CD4-positive, alpha-beta memory T cell (primary cell): ENCODE measurements at regions not wholly inside any gene's neighbourhood (a gene's known extent, or its start where the extent isn't known, plus 50 kb on each side); places are given as distances from the start of the nearest gene placed in this dataset.

Source experiments
- CTCF ChIA-PET: fragments of 350-600 bp; sonication (Branson Sonifier 250); formaldehyde crosslinking; loops from one replicate; lab custom pipeline; 2021; ENCODE audit warnings: inconsistent platforms; ENCODE audit not compliant: partially characterized antibody; lab: Charles Lee
- POLR2A ChIA-PET: fragments of 350-600 bp; sonication (Branson Sonifier 250); formaldehyde crosslinking; loops from one replicate; lab custom pipeline; 2021; ENCODE audit not compliant: partially characterized antibody; lab: Charles Lee
- DNase-seq, 5 donors: peaks; one replicate each; pipeline versions ENCODE4 v3.0.0 to v3.0.0-alpha.2; 2020 to 2022; ENCODE audit warnings: mixed read lengths in 1 of 5
- H3K27ac ChIP-seq: one replicate; pipeline ENCODE4 v1.7.0; 2013; ENCODE audit warnings: low read depth, low read length
- H3K27me3 ChIP-seq: 2 replicates; pipeline ENCODE4 v1.7.0; 2013; ENCODE audit warnings: mild to moderate bottlenecking, low read length, moderate library complexity; ENCODE audit not compliant: insufficient read depth
- H3K36me3 ChIP-seq: 2 replicates; pipeline ENCODE4 v1.7.0; 2013; ENCODE audit warnings: mild to moderate bottlenecking, low read length, moderate library complexity; ENCODE audit not compliant: insufficient read depth
- H3K4me1 ChIP-seq: 2 replicates; pipeline ENCODE4 v1.7.0; 2013; ENCODE audit warnings: mild to moderate bottlenecking, low read length, moderate library complexity; ENCODE audit not compliant: insufficient read depth
- H3K4me3 ChIP-seq, 2 donors: one replicate each; pipeline ENCODE4 v1.7.0; 2013; ENCODE audit warnings: low read length in 2 of 2, mild to moderate bottlenecking in 1 of 2
- H3K9me3 ChIP-seq, 2 donors: one replicate each; pipeline ENCODE4 v1.7.0; 2013; ENCODE audit warnings: low read length in 2 of 2, control low read depth in 1 of 2; ENCODE audit not compliant: control insufficient read depth in 1 of 2
- H3K27ac Mint-ChIP-seq, 7 donors: one replicate each; pipeline ENCODE4 v1.8.0; 2020 to 2021; ENCODE audit warnings: mixed read lengths in 7 of 7, mild to moderate bottlenecking in 6 of 7, inconsistent platforms in 3 of 7, moderate library complexity in 3 of 7
- H3K27me3 Mint-ChIP-seq, 2 donors: one replicate each; pipeline ENCODE4 v1.8.0; 2020 to 2021; ENCODE audit warnings: mixed read lengths in 2 of 2
- H3K36me3 Mint-ChIP-seq, 2 donors: one replicate each; pipeline ENCODE4 v1.8.0; 2020 to 2021; ENCODE audit warnings: mixed read lengths in 2 of 2, inconsistent platforms in 1 of 2, mild to moderate bottlenecking in 1 of 2
- H3K4me1 Mint-ChIP-seq, 4 donors: one replicate each; pipeline ENCODE4 v1.8.0; 2020 to 2021; ENCODE audit warnings: mixed read lengths in 4 of 4, mild to moderate bottlenecking in 1 of 4
- H3K4me3 Mint-ChIP-seq, 8 donors: one replicate each; pipeline ENCODE4 v1.8.0; 2020 to 2021; ENCODE audit warnings: mixed read lengths in 8 of 8, mild to moderate bottlenecking in 7 of 8, moderate library complexity in 6 of 8, inconsistent platforms in 3 of 8
- H3K9me3 Mint-ChIP-seq, 8 donors: one replicate each; pipeline ENCODE4 v1.8.0; 2020 to 2021; ENCODE audit warnings: mixed read lengths in 8 of 8, mild to moderate bottlenecking in 5 of 8, inconsistent platforms in 3 of 8, moderate library complexity in 1 of 8
- intact Hi-C: fragments of 100-400 bp; cut with micrococcal nuclease; formaldehyde crosslinking; loops from one replicate; pipeline ENCODE4 v1.15.1; 2023

DNA sequence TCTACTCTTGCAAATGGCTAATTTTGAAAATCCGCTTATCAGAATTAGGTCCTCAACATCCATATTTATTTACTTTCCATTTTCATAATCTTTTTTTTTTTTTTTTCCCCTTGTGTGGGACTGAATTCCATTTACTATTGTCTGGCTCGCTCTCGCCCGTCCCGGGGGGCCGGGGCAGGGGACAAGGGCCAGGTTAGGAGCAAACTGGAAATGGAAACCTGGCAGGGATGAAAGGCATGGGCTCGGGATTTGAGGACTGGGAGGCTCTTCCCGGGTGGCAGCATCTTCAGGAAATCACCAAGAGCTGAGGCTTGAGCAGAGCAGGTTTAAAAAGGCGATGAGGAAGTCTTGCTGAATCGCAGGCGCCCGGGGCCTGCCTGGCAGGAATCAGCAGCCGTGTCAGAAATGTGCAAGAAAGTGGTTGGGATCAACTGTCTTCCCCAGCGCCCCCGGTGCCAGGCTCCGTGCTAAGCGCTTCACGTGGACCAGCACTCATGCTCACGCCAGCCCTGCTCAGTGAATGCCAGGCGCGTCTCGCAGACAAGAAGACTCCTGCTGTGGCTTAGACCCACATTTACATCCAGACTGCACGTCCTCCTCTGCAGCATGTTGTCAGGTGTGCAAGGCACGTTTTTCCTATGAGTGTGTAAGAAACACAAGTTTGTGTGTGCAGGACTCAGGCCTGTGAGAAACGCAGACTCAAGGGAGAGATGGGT is 66.3 kb upstream of the UNC5A start:
- Mint-ChIP-seq H3K9me3 (peaks cover 0 to 3% (median 0%) of the 10 kb centered on the region in 8 donors), H3K36me3 (peaks cover 0 to 5% of the 10 kb centered on the region in 2 donors), H3K4me1 (peaks cover 20 to 40% (median 30%) of the 10 kb centered on the region in 4 donors), H3K27me3 (peaks cover 40 to 53% of the 10 kb centered on the region in 2 donors), H3K4me3 (peak overlapping the region in 5 of 8 donors; percentile 21 to 54 (median 39)), H3K27ac (peak overlapping the region in 1 of 7 donors; percentile 35)
- intact Hi-C loops = no loop called here
- Histone ChIP-seq H3K9me3 (no peaks in the 10 kb centered on the region), H3K4me3 (no peak overlapping the region), H3K36me3 (no peaks in the 10 kb centered on the region), H3K27me3 (peaks cover 37% of the 10 kb centered on the region), H3K4me1 (peaks cover 29% of the 10 kb centered on the region), H3K27ac (no peak overlapping the region)
- ChIA-PET CTCF (no interaction called here), POLR2A (no interaction called here)
- no peak for DNase-seq

DNA sequence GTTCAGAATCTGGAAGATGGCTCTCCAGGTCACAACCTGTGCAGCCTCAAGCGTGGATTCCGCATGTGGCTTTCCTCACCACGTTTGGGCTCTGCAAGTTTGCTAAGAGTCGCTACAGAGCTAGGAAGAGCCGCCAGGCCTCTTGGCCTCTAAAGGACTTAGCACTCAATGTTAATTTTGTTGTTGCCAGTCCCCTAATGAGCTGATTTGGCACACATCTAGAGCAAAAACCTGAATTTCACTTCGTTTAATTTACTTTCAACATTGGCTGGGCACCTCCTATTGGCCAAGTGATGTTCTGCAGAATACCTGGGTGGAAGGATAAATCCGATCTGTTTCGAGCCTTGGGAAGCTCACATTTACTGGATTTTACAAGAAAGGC is 65.8 kb upstream of the UNC5A start:
- Mint-ChIP-seq H3K4me3 (no peak overlapping the region), H3K4me1 (peaks cover 18 to 40% (median 30%) of the 10 kb centered on the region in 4 donors)
- intact Hi-C loops = no loop called here

DNA sequence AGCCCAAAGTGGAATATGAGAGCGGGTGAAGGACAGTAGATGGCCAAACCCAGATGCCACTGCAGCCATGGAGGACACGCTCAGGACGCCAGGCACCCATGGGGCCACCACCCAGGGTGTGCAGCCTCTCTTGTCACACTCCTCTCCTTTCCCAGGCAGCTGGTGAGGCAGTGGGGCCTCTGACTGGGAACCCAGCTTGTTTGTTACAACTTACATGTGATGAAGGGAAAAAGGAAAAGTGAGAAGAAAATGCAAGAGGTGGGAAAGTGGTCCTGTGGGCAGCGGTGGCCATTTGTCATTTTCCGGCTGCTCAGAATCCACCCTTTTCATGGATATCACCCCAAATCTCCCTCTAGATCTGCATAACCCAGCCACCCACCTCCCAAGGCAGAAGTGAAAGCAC is 62.7 kb upstream of the UNC5A start:
- peaks cover 0 to 3% (median 0%) of the 10 kb centered on the region in 8 donors for H3K9me3 Mint-ChIP-seq
- Histone ChIP-seq H3K27ac (no peak overlapping the region), H3K27me3 (peaks cover 54% of the 10 kb centered on the region), H3K9me3 (no peaks in the 10 kb centered on the region), H3K36me3 (no peaks in the 10 kb centered on the region), H3K4me1 (peaks cover 29% of the 10 kb centered on the region), H3K4me3 (no peak overlapping the region)
- intact Hi-C loops = no loop called here
- CTCF ChIA-PET = interaction anchor here (1.7 kb wide), 1 partner anchor 87 kb away, joined by 5 read pairs; no protein-coding TSS in a partner anchor
- peaks cover 44 to 48% of the 10 kb centered on the region in 2 donors for H3K27me3 Mint-ChIP-seq
- H3K36me3 Mint-ChIP-seq = no peaks in the 10 kb centered on the region
- POLR2A ChIA-PET = no interaction called here
- H3K4me1 Mint-ChIP-seq = peaks cover 12 to 28% (median 21%) of the 10 kb centered on the region in 4 donors
- H3K4me3 Mint-ChIP-seq = no peak overlapping the region
- DNase-seq = no peak
- no peak overlapping the region for H3K27ac Mint-ChIP-seq

More for the DNA sequence above, 65.8 kb upstream of the UNC5A start:
- peaks cover 0 to 3% (median 0%) of the 10 kb centered on the region in 8 donors for H3K9me3 Mint-ChIP-seq
- CTCF ChIA-PET = no interaction called here
- H3K27ac Mint-ChIP-seq = peak overlapping the region in 1 of 7 donors; percentile 35
- H3K27ac ChIP-seq = no peak overlapping the region
- DNase-seq = no peak
- H3K4me1 ChIP-seq = peaks cover 29% of the 10 kb centered on the region
- no peaks in the 10 kb centered on the region for H3K36me3 ChIP-seq
- peaks cover 34 to 52% of the 10 kb centered on the region in 2 donors for H3K27me3 Mint-ChIP-seq
- H3K36me3 Mint-ChIP-seq = peaks cover 0 to 5% of the 10 kb centered on the region in 2 donors
- H3K4me3 ChIP-seq = no peak overlapping the region
- no peaks in the 10 kb centered on the region for H3K9me3 ChIP-seq
- POLR2A ChIA-PET = no interaction called here
- peaks cover 42% of the 10 kb centered on the region for H3K27me3 ChIP-seq

- H3K4me3 Mint-ChIP-seq = no peak overlapping the region
- peaks cover 29% of the 10 kb centered on the region for H3K4me1 ChIP-seq
- no peaks in the 10 kb centered on the region for H3K36me3 ChIP-seq
- CTCF ChIA-PET = no interaction called here
- H3K36me3 Mint-ChIP-seq = no peaks in the 10 kb centered on the region
- no peak for DNase-seq
- no peak overlapping the region for H3K27ac Mint-ChIP-seq
- H3K4me1 Mint-ChIP-seq = peaks cover 12 to 28% (median 21%) of the 10 kb centered on the region in 4 donors
- H3K27ac ChIP-seq = no peak overlapping the region
- peaks cover 53% of the 10 kb centered on the region for H3K27me3 ChIP-seq
- H3K9me3 ChIP-seq = no peaks in the 10 kb centered on the region
- peaks cover 0 to 3% (median 0%) of the 10 kb centered on the region in 8 donors for H3K9me3 Mint-ChIP-seq
- no peak overlapping the region for H3K4me3 ChIP-seq
- H3K27me3 Mint-ChIP-seq = peaks cover 44 to 47% of the 10 kb centered on the region in 2 donors
- POLR2A ChIA-PET = no interaction called here
- intact Hi-C loops = no loop called here
Measured at GRCh38 chr5:176748073-176748966, 62.0 kb upstream of the UNC5A start.

DNA sequence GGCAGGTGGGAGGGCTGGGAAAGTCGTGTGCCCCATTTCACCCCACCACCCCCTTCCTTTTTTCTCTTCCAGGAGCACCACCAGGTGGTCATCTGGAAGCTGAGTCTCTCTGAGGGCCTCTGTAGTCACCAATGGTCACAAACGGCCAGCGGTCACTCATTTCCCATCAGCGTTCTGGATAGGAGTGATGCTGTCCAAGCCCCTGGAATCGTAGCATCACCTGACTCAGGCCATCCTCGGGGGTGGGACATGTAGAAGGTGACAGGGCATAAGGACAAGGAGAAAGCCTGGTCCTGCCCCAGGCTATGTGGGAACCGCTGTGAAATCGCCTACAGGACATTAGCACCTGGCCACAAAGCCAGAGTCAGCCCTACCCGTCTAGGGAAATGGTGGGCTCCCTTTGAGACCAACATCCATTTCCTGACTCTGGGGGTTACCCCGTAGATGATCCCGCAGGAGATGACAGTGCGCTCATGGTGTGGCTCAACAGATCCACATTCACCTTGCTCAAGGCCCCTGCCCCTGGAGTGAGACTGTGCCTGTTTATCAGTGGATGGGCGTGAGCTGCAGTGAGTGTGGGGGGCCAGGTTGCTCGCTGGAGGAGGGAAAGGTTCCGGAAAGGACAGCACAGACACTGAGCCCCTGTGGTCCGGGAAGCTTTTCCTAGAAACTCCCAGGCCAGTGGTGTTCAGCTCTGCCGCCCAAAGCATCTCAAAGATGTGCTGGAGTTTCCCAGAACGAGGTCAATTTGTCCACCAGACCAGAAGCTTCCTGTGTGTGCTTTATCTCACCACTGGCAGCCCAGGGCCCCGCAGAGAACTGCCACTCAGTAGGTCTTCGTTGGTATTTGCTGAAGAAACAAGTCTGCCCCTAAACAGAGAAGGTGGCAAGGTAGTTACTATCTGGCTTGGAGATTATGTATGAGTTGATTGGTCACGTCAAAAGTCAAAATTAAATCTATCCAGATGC is 61.1 kb upstream of the UNC5A start:
- Mint-ChIP-seq H3K36me3 (no peaks in the 10 kb centered on the region), H3K9me3 (peaks cover 0 to 5% (median 3%) of the 10 kb centered on the region in 8 donors), H3K27me3 (peaks cover 41 to 47% of the 10 kb centered on the region in 2 donors), H3K4me1 (peaks cover 12 to 21% (median 16%) of the 10 kb centered on the region in 4 donors), H3K4me3 (no peak overlapping the region), H3K27ac (no peak overlapping the region)
- CTCF ChIA-PET = no interaction called here
- DNase-seq = no peak
- Histone ChIP-seq H3K36me3 (no peaks in the 10 kb centered on the region), H3K4me1 (peaks cover 21% of the 10 kb centered on the region), H3K27me3 (peaks cover 44% of the 10 kb centered on the region), H3K4me3 (no peak overlapping the region), H3K27ac (no peak overlapping the region), H3K9me3 (no peaks in the 10 kb centered on the region)
- intact Hi-C loops = no loop called here
- POLR2A ChIA-PET = no interaction called here

- Histone ChIP-seq H3K4me1 (peaks cover 12% of the 10 kb centered on the region), H3K27ac (no peak overlapping the region), H3K27me3 (peaks cover 37% of the 10 kb centered on the region), H3K9me3 (no peaks in the 10 kb centered on the region), H3K4me3 (no peak overlapping the region), H3K36me3 (no peaks in the 10 kb centered on the region)
- ChIA-PET POLR2A (no interaction called here), CTCF (no interaction called here)
- H3K36me3 Mint-ChIP-seq = no peaks in the 10 kb centered on the region
- peaks cover 0 to 6% (median 4%) of the 10 kb centered on the region in 8 donors for H3K9me3 Mint-ChIP-seq
- DNase-seq = no peak
- H3K4me3 Mint-ChIP-seq = no peak overlapping the region
- no peak overlapping the region for H3K27ac Mint-ChIP-seq
- peaks cover 8 to 13% (median 11%) of the 10 kb centered on the region in 4 donors for H3K4me1 Mint-ChIP-seq
- H3K27me3 Mint-ChIP-seq = peaks cover 39 to 40% of the 10 kb centered on the region in 2 donors
- intact Hi-C loops = no loop called here
Measured at GRCh38 chr5:176750144-176750543, 60.2 kb upstream of the UNC5A start.
